Activated T-cell treated with anti-CD3 and anti-CD28 coated beads, Interleukin-2, amount 50 U/mL, for 24 hours (primary cell): ENCODE measurements at regions not wholly inside any gene's neighbourhood (a gene's known extent, or its start where the extent isn't known, plus 50 kb on each side); places are given as distances from the start of the nearest gene placed in this dataset.

Source experiments
- DNase-seq: peaks from one replicate; pipeline ENCODE4 v3.0.0-alpha.2; 2020
- H3K27ac Mint-ChIP-seq: 2 replicates; pipeline ENCODE4 v1.8.0; 2020; ENCODE audit warnings: mild to moderate bottlenecking, mixed read lengths
- H3K27me3 Mint-ChIP-seq: 2 replicates; pipeline ENCODE4 v1.8.0; 2020; ENCODE audit warnings: mixed read lengths
- H3K36me3 Mint-ChIP-seq: 2 replicates; pipeline ENCODE4 v1.8.0; 2020; ENCODE audit warnings: low read depth, mixed read lengths
- H3K4me1 Mint-ChIP-seq: 2 replicates; pipeline ENCODE4 v1.8.0; 2020; ENCODE audit warnings: low read depth, mixed read lengths
- H3K4me3 Mint-ChIP-seq: 2 replicates; pipeline ENCODE4 v1.8.0; 2020; ENCODE audit warnings: mild to moderate bottlenecking, moderate library complexity, mixed read lengths
- H3K9me3 Mint-ChIP-seq: 2 replicates; pipeline ENCODE4 v1.8.0; 2020; ENCODE audit warnings: mixed read lengths

GRCh38 chr5:93010037-93010436 lies 571.0 kb downstream of the NR2F1-AS1 start:
- no peak overlapping the region for H3K27ac Mint-ChIP-seq

GRCh38 chr5:93008502-93009207 lies 572.4 kb downstream of the NR2F1-AS1 start:
- Mint-ChIP-seq H3K36me3 (no peaks in the 10 kb centered on the region), H3K4me3 (no peak overlapping the region), H3K9me3 (no peaks in the 10 kb centered on the region), H3K27ac (no peak overlapping the region), H3K4me1 (no peaks in the 10 kb centered on the region), H3K27me3 (no peaks in the 10 kb centered on the region)
- no peak for DNase-seq

More at GRCh38 chr5:93010037-93010436, 571.0 kb downstream of the NR2F1-AS1 start:
- no peak for DNase-seq
- no peaks in the 10 kb centered on the region for H3K27me3 Mint-ChIP-seq
- no peaks in the 10 kb centered on the region for H3K4me1 Mint-ChIP-seq
- H3K4me3 Mint-ChIP-seq = no peak overlapping the region
- no peaks in the 10 kb centered on the region for H3K9me3 Mint-ChIP-seq
- H3K36me3 Mint-ChIP-seq = no peaks in the 10 kb centered on the region

GRCh38 chr5:93006915-93007314 lies 574.1 kb downstream of the NR2F1-AS1 start:
- Mint-ChIP-seq H3K4me1 (no peaks in the 10 kb centered on the region), H3K36me3 (no peaks in the 10 kb centered on the region), H3K27me3 (no peaks in the 10 kb centered on the region), H3K4me3 (no peak overlapping the region), H3K27ac (no peak overlapping the region), H3K9me3 (no peaks in the 10 kb centered on the region)
- DNase-seq = no peak

GRCh38 chr5:92998456-92998855 lies 582.6 kb downstream of the NR2F1-AS1 start:
- no peak overlapping the region for H3K27ac Mint-ChIP-seq
- no peak overlapping the region for H3K4me3 Mint-ChIP-seq
- no peaks in the 10 kb centered on the region for H3K4me1 Mint-ChIP-seq
- peaks cover 17% of the 10 kb centered on the region for H3K9me3 Mint-ChIP-seq
- no peaks in the 10 kb centered on the region for H3K27me3 Mint-ChIP-seq
- no peaks in the 10 kb centered on the region for H3K36me3 Mint-ChIP-seq
- DNase-seq = no peak

- H3K4me1 Mint-ChIP-seq = no peaks in the 10 kb centered on the region
- H3K36me3 Mint-ChIP-seq = no peaks in the 10 kb centered on the region
- peaks cover 19% of the 10 kb centered on the region for H3K9me3 Mint-ChIP-seq
- no peak for DNase-seq
- no peak overlapping the region for H3K27ac Mint-ChIP-seq
- H3K4me3 Mint-ChIP-seq = no peak overlapping the region
- no peaks in the 10 kb centered on the region for H3K27me3 Mint-ChIP-seq
Observed at GRCh38 chr5:92994392-92994791, 586.6 kb downstream of the NR2F1-AS1 start.

GRCh38 chr5:92992073-92992472 lies 588.9 kb downstream of the NR2F1-AS1 start:
- Mint-ChIP-seq H3K27ac (no peak overlapping the region), H3K36me3 (no peaks in the 10 kb centered on the region), H3K4me3 (no peak overlapping the region), H3K4me1 (no peaks in the 10 kb centered on the region), H3K27me3 (no peaks in the 10 kb centered on the region), H3K9me3 (peaks cover 19% of the 10 kb centered on the region)
- no peak for DNase-seq

- peaks cover 17% of the 10 kb centered on the region for H3K9me3 Mint-ChIP-seq
- no peak overlapping the region for H3K27ac Mint-ChIP-seq
- no peaks in the 10 kb centered on the region for H3K4me1 Mint-ChIP-seq
- H3K27me3 Mint-ChIP-seq = no peaks in the 10 kb centered on the region
- no peak overlapping the region for H3K4me3 Mint-ChIP-seq
- DNase-seq = no peak
- H3K36me3 Mint-ChIP-seq = no peaks in the 10 kb centered on the region
Observed at GRCh38 chr5:92991581-92992067, 589.4 kb downstream of the NR2F1-AS1 start.

- peaks cover 14% of the 10 kb centered on the region for H3K9me3 Mint-ChIP-seq
- H3K36me3 Mint-ChIP-seq = no peaks in the 10 kb centered on the region
- H3K27ac Mint-ChIP-seq = no peak overlapping the region
- no peak for DNase-seq
- H3K27me3 Mint-ChIP-seq = no peaks in the 10 kb centered on the region
- H3K4me3 Mint-ChIP-seq = no peak overlapping the region
- H3K4me1 Mint-ChIP-seq = no peaks in the 10 kb centered on the region
Observed at GRCh38 chr5:92990771-92991170, 590.2 kb downstream of the NR2F1-AS1 start.

GRCh38 chr5:92981001-92981400 lies 600.0 kb downstream of the NR2F1-AS1 start:
- no peak overlapping the region for H3K4me3 Mint-ChIP-seq
- H3K4me1 Mint-ChIP-seq = no peaks in the 10 kb centered on the region
- no peaks in the 10 kb centered on the region for H3K9me3 Mint-ChIP-seq
- no peaks in the 10 kb centered on the region for H3K27me3 Mint-ChIP-seq
- no peak overlapping the region for H3K27ac Mint-ChIP-seq
- no peak for DNase-seq
- H3K36me3 Mint-ChIP-seq = no peaks in the 10 kb centered on the region

GRCh38 chr5:92980491-92980890 lies 600.5 kb downstream of the NR2F1-AS1 start:
- Mint-ChIP-seq H3K27me3 (no peaks in the 10 kb centered on the region), H3K4me3 (no peak overlapping the region), H3K9me3 (no peaks in the 10 kb centered on the region), H3K36me3 (no peaks in the 10 kb centered on the region), H3K4me1 (no peaks in the 10 kb centered on the region), H3K27ac (no peak overlapping the region)
- no peak for DNase-seq

- Mint-ChIP-seq H3K27me3 (no peaks in the 10 kb centered on the region), H3K4me1 (no peaks in the 10 kb centered on the region), H3K27ac (no peak overlapping the region), H3K4me3 (no peak overlapping the region), H3K36me3 (no peaks in the 10 kb centered on the region), H3K9me3 (no peaks in the 10 kb centered on the region)
- no peak for DNase-seq
Observed at GRCh38 chr5:92979716-92980115, 601.3 kb downstream of the NR2F1-AS1 start.

GRCh38 chr5:92977846-92978540 lies 603.0 kb downstream of the NR2F1-AS1 start:
- Mint-ChIP-seq H3K4me3 (no peak overlapping the region), H3K9me3 (no peaks in the 10 kb centered on the region), H3K27ac (no peak overlapping the region), H3K27me3 (no peaks in the 10 kb centered on the region), H3K36me3 (no peaks in the 10 kb centered on the region), H3K4me1 (no peaks in the 10 kb centered on the region)
- DNase-seq = no peak

GRCh38 chr5:92976156-92976555 lies 604.9 kb downstream of the NR2F1-AS1 start:
- Mint-ChIP-seq H3K4me3 (no peak overlapping the region), H3K9me3 (peaks cover 1% of the 10 kb centered on the region), H3K27me3 (no peaks in the 10 kb centered on the region), H3K36me3 (no peaks in the 10 kb centered on the region), H3K4me1 (no peaks in the 10 kb centered on the region), H3K27ac (no peak overlapping the region)
- no peak for DNase-seq

- H3K27me3 Mint-ChIP-seq = no peaks in the 10 kb centered on the region
- no peaks in the 10 kb centered on the region for H3K4me1 Mint-ChIP-seq
- H3K4me3 Mint-ChIP-seq = no peak overlapping the region
- H3K36me3 Mint-ChIP-seq = no peaks in the 10 kb centered on the region
- peaks cover 6% of the 10 kb centered on the region for H3K9me3 Mint-ChIP-seq
- H3K27ac Mint-ChIP-seq = no peak overlapping the region
- no peak for DNase-seq
Observed at GRCh38 chr5:92969781-92970237, 611.2 kb downstream of the NR2F1-AS1 start.

- H3K9me3 Mint-ChIP-seq = peaks cover 6% of the 10 kb centered on the region
- H3K36me3 Mint-ChIP-seq = no peaks in the 10 kb centered on the region
- H3K4me3 Mint-ChIP-seq = no peak overlapping the region
Observed at GRCh38 chr5:92969191-92969780, 611.7 kb downstream of the NR2F1-AS1 start.

More at GRCh38 chr5:92969191-92969780, 611.7 kb downstream of the NR2F1-AS1 start:
- no peaks in the 10 kb centered on the region for H3K27me3 Mint-ChIP-seq
- no peak overlapping the region for H3K27ac Mint-ChIP-seq
- no peak for DNase-seq
- no peaks in the 10 kb centered on the region for H3K4me1 Mint-ChIP-seq
